ENCODE measurements at regions not wholly inside any gene's neighbourhood (a gene's known extent, or its start where the extent isn't known, plus 50 kb on each side); places are given as distances from the start of the nearest gene placed in this dataset.

GRCh38 chr13:62704875-62705274 lies 1289.2 kb upstream of the PCDH20 start:
- TF ChIP-seq CTCF (IDR thresholded peaks at IDR 0.05 in 2 of 3, conservative IDR thresholded peaks at IDR 0.05 in 1 of 3; ENCODE audit: borderline replicate concordance in 1 of 3, insufficient read depth in 1 of 3, low read depth in 2 of 3, low read length in 2 of 3) (no peak), POLR2A (IDR thresholded peaks at IDR 0.05; ENCODE audit: borderline replicate concordance, extremely low read depth, insufficient read depth, insufficient read length) (no peak), ELF1 (IDR thresholded peaks at IDR 0.05; ENCODE audit: borderline replicate concordance, low read depth) (no peak), POLR2AphosphoS5 (IDR thresholded peaks at IDR 0.05; ENCODE audit: low read depth, low read length) (no peak), RAD21 (IDR thresholded peaks at IDR 0.05; ENCODE audit: low read depth) (no peak), MAX (IDR thresholded peaks at IDR 0.05) (no peak), EZH2 (IDR thresholded peaks at IDR 0.05) (no peak), FOSL1 (IDR thresholded peaks at IDR 0.05; ENCODE audit: low read depth) (no peak), YY1 (IDR thresholded peaks at IDR 0.05; ENCODE audit: extremely low read depth, insufficient replicate concordance, low read depth, low read length) (no peak)
- TF ChIP-seq, protein P1, sequence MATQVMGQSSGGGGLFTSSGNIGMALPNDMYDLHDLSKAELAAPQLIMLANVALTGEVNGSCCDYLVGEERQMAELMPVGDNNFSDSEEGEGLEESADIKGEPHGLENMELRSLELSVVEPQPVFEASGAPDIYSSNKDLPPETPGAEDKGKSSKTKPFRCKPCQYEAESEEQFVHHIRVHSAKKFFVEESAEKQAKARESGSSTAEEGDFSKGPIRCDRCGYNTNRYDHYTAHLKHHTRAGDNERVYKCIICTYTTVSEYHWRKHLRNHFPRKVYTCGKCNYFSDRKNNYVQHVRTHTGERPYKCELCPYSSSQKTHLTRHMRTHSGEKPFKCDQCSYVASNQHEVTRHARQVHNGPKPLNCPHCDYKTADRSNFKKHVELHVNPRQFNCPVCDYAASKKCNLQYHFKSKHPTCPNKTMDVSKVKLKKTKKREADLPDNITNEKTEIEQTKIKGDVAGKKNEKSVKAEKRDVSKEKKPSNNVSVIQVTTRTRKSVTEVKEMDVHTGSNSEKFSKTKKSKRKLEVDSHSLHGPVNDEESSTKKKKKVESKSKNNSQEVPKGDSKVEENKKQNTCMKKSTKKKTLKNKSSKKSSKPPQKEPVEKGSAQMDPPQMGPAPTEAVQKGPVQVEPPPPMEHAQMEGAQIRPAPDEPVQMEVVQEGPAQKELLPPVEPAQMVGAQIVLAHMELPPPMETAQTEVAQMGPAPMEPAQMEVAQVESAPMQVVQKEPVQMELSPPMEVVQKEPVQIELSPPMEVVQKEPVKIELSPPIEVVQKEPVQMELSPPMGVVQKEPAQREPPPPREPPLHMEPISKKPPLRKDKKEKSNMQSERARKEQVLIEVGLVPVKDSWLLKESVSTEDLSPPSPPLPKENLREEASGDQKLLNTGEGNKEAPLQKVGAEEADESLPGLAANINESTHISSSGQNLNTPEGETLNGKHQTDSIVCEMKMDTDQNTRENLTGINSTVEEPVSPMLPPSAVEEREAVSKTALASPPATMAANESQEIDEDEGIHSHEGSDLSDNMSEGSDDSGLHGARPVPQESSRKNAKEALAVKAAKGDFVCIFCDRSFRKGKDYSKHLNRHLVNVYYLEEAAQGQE (IDR thresholded peaks at IDR 0.05; ENCODE audit: low read depth) = no peak
- TF ChIP-seq, protein P2, sequence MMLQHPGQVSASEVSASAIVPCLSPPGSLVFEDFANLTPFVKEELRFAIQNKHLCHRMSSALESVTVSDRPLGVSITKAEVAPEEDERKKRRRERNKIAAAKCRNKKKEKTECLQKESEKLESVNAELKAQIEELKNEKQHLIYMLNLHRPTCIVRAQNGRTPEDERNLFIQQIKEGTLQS (IDR thresholded peaks at IDR 0.05) = no peak

Data from HCT116 (cell line).